ENCODE measurements at regions not wholly inside any gene's neighbourhood (a gene's known extent, or its start where the extent isn't known, plus 50 kb on each side); places are given as distances from the start of the nearest gene placed in this dataset.

DNA sequence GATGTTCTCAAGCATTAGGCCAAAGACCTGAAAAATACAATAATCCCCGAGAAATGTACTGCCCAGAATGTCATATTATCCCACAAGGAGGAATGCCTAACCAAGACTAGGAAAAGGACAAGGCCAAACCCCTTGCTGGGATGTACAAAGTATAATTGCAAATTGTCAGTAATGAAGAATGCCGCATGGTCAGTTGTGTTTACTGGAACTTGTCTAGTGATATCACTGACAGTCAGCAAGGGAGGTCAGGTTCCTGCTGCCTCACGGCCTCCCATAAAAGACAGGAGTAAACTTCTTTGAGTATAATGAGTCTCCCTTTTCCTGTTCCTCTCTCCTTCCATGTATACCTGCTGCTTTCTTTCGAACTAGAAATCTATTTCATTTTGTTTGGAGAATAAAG lies 222.8 kb downstream of the RHOU start:
- TF ChIP-seq EZH2phosphoT487 (IDR thresholded peaks at IDR 0.05; ENCODE audit: low read depth, severe bottlenecking, unreplicated experiment) (no peak), EZH2 (IDR thresholded peaks at IDR 0.05; ENCODE audit: borderline replicate concordance) (no peak)
- TF ChIP-seq, protein P1, sequence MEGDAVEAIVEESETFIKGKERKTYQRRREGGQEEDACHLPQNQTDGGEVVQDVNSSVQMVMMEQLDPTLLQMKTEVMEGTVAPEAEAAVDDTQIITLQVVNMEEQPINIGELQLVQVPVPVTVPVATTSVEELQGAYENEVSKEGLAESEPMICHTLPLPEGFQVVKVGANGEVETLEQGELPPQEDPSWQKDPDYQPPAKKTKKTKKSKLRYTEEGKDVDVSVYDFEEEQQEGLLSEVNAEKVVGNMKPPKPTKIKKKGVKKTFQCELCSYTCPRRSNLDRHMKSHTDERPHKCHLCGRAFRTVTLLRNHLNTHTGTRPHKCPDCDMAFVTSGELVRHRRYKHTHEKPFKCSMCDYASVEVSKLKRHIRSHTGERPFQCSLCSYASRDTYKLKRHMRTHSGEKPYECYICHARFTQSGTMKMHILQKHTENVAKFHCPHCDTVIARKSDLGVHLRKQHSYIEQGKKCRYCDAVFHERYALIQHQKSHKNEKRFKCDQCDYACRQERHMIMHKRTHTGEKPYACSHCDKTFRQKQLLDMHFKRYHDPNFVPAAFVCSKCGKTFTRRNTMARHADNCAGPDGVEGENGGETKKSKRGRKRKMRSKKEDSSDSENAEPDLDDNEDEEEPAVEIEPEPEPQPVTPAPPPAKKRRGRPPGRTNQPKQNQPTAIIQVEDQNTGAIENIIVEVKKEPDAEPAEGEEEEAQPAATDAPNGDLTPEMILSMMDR (IDR thresholded peaks at IDR 0.05; ENCODE audit: poor library complexity), result no peak

All from hepatocyte (in vitro differentiated cells).